ENCODE measurements at regions not wholly inside any gene's neighbourhood (a gene's known extent, or its start where the extent isn't known, plus 50 kb on each side); places are given as distances from the start of the nearest gene placed in this dataset.
"Not testable (repeated sequence)": the region's sequence is repeated elsewhere in the genome, so short reads cannot be mapped to it uniquely, and the experiment has no call there.

DNA sequence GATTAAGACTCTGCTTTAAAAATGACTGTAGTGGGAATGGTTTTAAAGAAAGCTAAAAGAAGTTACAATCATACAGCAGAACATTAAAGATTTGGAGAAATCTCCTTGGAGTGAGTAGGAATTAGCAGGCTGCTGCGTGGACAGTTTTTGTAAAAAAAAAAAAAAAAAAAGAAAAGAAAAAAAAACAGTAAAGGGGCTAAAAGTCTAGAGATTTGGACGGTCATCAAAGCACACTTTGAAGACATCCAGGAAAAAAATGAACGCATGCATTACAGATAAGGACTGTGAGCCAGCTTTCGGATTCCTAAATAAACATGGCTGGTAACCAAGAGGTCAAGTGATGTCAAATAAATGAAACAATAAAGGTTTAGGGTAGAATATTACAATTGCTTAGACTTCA is 1700.6 kb downstream of the PCDH9 start:
- no peaks in the 10 kb centered on the region for H3K36me3 ChIP-seq
- H3K4me2 ChIP-seq, result no peak overlapping the region
- H3K27me3 ChIP-seq, result no peaks in the 10 kb centered on the region
- no peak overlapping the region for H3K4me3 ChIP-seq
- no peak overlapping the region for H3K9ac ChIP-seq
- no peaks in the 10 kb centered on the region for H4K20me1 ChIP-seq
- no peaks in the 10 kb centered on the region for H3K9me3 ChIP-seq
- TF ChIP-seq Cebpa-rat (IDR thresholded peaks at IDR 0.05), result no peak
- no peak overlapping the region for H3K27ac ChIP-seq
- H3K4me1 ChIP-seq, result no peaks in the 10 kb centered on the region

DNA sequence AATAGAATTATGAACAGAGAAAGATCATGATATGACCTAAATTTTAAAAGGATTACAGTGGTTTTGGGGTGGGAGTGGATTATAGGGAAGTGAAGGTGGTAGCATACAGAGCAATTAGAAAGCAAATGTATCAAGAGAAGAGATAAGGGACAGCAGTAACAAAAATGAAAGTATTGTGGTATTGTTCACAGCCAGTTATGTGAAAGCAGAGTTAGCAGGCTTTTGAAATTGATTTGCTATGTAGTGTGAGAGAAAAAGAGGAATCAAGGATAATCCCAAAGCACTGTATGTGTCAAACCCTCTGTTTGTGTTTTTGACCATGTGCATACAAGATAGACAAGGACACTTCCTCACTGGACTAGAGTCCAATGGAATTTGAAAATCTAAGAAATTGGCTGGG is 1721.4 kb downstream of the PCDH9 start:
- no peak overlapping the region for H3K4me2 ChIP-seq
- TF ChIP-seq Cebpa-rat (IDR thresholded peaks at IDR 0.05), result no peak
- no peak overlapping the region for H3K4me3 ChIP-seq
- no peaks in the 10 kb centered on the region for H3K4me1 ChIP-seq
- H3K9ac ChIP-seq, result no peak overlapping the region
- H3K36me3 ChIP-seq, result no peaks in the 10 kb centered on the region
- H3K27me3 ChIP-seq, result no peaks in the 10 kb centered on the region
- H3K9me3 ChIP-seq, result no peaks in the 10 kb centered on the region
- no peaks in the 10 kb centered on the region for H4K20me1 ChIP-seq
- no peak overlapping the region for H3K27ac ChIP-seq

DNA sequence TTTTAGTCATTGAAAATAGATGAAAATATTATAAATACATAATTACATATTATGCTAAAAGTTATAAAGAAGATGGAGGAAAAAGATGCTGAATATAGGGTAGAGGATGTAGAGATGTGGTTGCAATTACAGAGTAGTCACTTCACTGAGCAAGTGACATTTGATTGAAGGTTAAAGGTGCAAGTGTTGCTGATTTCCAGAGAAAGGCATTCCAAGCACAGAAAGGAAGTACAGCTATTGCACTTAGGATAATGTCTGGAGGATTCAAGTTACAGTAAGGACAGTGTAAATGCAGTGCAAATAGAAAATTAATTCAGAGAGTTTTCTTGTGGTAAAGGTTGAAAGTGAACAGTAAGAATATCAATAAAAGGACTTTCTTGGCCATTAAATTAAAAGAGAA is 1721.8 kb downstream of the PCDH9 start:
- H3K4me1 ChIP-seq, result no peaks in the 10 kb centered on the region
- TF ChIP-seq Cebpa-rat (IDR thresholded peaks at IDR 0.05), result no peak
- H3K9me3 ChIP-seq, result no peaks in the 10 kb centered on the region
- H3K27me3 ChIP-seq, result no peaks in the 10 kb centered on the region
- H3K9ac ChIP-seq, result no peak overlapping the region
- no peaks in the 10 kb centered on the region for H4K20me1 ChIP-seq
- no peak overlapping the region for H3K27ac ChIP-seq
- no peaks in the 10 kb centered on the region for H3K36me3 ChIP-seq
- H3K4me3 ChIP-seq, result no peak overlapping the region
- H3K4me2 ChIP-seq, result no peak overlapping the region

GRCh38 chr13:65505941-65506340 is 1724.2 kb downstream of the PCDH9 start:
- TF ChIP-seq Cebpa-rat (IDR thresholded peaks at IDR 0.05), result no peak
- Histone ChIP-seq H4K20me1 (no peaks in the 10 kb centered on the region), H3K4me3 (no peak overlapping the region), H3K36me3 (no peaks in the 10 kb centered on the region), H3K4me2 (no peak overlapping the region), H3K9ac (no peak overlapping the region), H3K4me1 (no peaks in the 10 kb centered on the region), H3K27ac (no peak overlapping the region), H3K9me3 (no peaks in the 10 kb centered on the region), H3K27me3 (no peaks in the 10 kb centered on the region)

- no peak for TF ChIP-seq Cebpa-rat (IDR thresholded peaks at IDR 0.05)
- Histone ChIP-seq H3K9ac (no peak overlapping the region), H3K27me3 (no peaks in the 10 kb centered on the region), H3K36me3 (no peaks in the 10 kb centered on the region), H3K4me2 (no peak overlapping the region), H3K4me3 (no peak overlapping the region), H4K20me1 (no peaks in the 10 kb centered on the region), H3K4me1 (no peaks in the 10 kb centered on the region), H3K27ac (no peak overlapping the region), H3K9me3 (no peaks in the 10 kb centered on the region)
Observed at GRCh38 chr13:65504213-65504612, 1725.9 kb downstream of the PCDH9 start.

- no peaks in the 10 kb centered on the region for H3K27me3 ChIP-seq
- no peak for TF ChIP-seq Cebpa-rat (IDR thresholded peaks at IDR 0.05)
- no peaks in the 10 kb centered on the region for H3K9me3 ChIP-seq
Observed at GRCh38 chr13:65500481-65500880, 1729.7 kb downstream of the PCDH9 start.

GRCh38 chr13:65499256-65499655 is 1730.9 kb downstream of the PCDH9 start:
- Histone ChIP-seq H3K27me3 (no peaks in the 10 kb centered on the region), H3K9ac (no peak overlapping the region), H3K4me3 (no peak overlapping the region), H3K4me2 (no peak overlapping the region), H3K27ac (no peak overlapping the region), H4K20me1 (no peaks in the 10 kb centered on the region), H3K4me1 (no peaks in the 10 kb centered on the region), H3K9me3 (no peaks in the 10 kb centered on the region), H3K36me3 (no peaks in the 10 kb centered on the region)
- no peak for TF ChIP-seq Cebpa-rat (IDR thresholded peaks at IDR 0.05)

More at GRCh38 chr13:65500481-65500880, 1729.7 kb downstream of the PCDH9 start:
- Histone ChIP-seq H3K4me3 (no peak overlapping the region), H3K27ac (no peak overlapping the region), H4K20me1 (no peaks in the 10 kb centered on the region), H3K9ac (no peak overlapping the region), H3K4me1 (no peaks in the 10 kb centered on the region), H3K36me3 (no peaks in the 10 kb centered on the region), H3K4me2 (no peak overlapping the region)

DNA sequence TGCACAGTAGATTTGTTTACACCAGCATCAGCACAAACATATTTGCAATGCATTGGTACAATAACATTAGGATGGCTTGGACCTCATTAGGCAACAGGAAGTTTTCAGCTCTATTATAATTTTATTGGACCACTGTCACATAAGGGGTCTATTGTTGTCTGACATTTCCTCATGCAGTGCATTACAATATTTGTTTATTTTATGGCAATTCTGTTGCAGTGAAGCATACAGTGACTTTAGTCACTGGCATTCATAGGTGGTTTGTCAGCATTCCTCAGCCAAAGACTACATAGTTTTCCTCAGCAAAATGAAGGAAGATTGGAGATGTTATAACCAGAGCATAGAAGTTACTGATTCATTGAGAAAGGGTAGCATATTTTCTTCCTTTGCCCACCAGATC is 1732.9 kb downstream of the PCDH9 start:
- Histone ChIP-seq H3K27ac (no peak overlapping the region), H3K4me3 (no peak overlapping the region), H3K9me3 (no peaks in the 10 kb centered on the region), H3K27me3 (no peaks in the 10 kb centered on the region), H3K9ac (no peak overlapping the region), H4K20me1 (no peaks in the 10 kb centered on the region), H3K4me1 (no peaks in the 10 kb centered on the region), H3K36me3 (no peaks in the 10 kb centered on the region), H3K4me2 (no peak overlapping the region)
- no peak for TF ChIP-seq Cebpa-rat (IDR thresholded peaks at IDR 0.05)

DNA sequence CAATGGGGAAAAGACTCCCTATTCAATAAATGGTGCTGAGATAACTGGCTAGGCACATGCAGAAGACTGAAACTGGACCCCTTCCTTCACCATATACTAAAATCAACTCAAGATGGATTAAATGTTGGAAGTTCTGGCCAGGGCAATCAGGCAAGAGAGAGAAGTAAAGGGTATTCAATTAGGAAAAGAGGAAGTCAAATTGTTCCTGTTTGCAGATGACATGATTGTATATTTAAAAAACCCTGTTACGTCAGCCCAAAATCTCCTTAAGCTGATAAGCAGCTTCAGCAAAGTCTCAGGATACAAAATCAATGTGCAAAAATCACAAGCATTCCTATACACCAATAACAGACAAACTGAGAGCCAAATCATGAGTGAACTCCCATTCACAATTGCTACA is 1739.4 kb downstream of the PCDH9 start:
- H3K9ac ChIP-seq, H3K4me3 ChIP-seq, H3K4me2 ChIP-seq, H3K27ac ChIP-seq, H3K36me3 ChIP-seq, H3K4me1 ChIP-seq, H3K27me3 ChIP-seq, H4K20me1 ChIP-seq, H3K9me3 ChIP-seq: not testable (repeated sequence)

DNA sequence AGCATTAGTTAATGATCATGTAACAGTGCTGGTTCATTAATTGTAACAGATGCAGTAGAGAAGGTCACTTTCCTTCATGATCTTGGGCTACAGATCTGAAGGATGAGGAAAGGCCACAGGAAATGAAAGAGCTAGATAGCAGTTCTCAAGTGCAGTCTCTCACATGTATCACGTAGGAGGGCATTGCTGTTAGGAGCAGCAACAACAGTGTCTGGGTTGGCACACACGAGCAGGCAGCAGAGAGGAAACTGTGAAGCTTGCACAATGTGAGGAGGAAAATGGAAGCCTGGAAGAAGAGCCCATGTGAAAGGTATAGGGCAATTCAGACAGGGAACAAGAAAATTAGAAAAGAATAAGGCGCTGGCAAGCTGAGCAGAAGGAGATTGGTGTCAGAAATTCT is 1741.5 kb downstream of the PCDH9 start:
- Histone ChIP-seq H3K4me2 (no peak overlapping the region), H3K27me3 (no peaks in the 10 kb centered on the region), H4K20me1 (no peaks in the 10 kb centered on the region), H3K4me3 (no peak overlapping the region), H3K36me3 (no peaks in the 10 kb centered on the region), H3K9ac (no peak overlapping the region), H3K27ac (no peak overlapping the region), H3K9me3 (no peaks in the 10 kb centered on the region), H3K4me1 (no peaks in the 10 kb centered on the region)
- TF ChIP-seq Cebpa-rat (IDR thresholded peaks at IDR 0.05), result no peak

GRCh38 chr13:65479692-65480091 is 1750.4 kb downstream of the PCDH9 start:
- Histone ChIP-seq H3K9ac (no peak overlapping the region), H3K36me3 (no peaks in the 10 kb centered on the region), H3K4me1 (no peaks in the 10 kb centered on the region), H3K9me3 (no peaks in the 10 kb centered on the region), H4K20me1 (no peaks in the 10 kb centered on the region), H3K27me3 (no peaks in the 10 kb centered on the region), H3K4me3 (no peak overlapping the region), H3K27ac (no peak overlapping the region), H3K4me2 (no peak overlapping the region)
- TF ChIP-seq Cebpa-rat (IDR thresholded peaks at IDR 0.05), result no peak

Measured in BLaER1 (cell line).